OCI-LY7 (cell line): ENCODE measurements at regions not wholly inside any gene's neighbourhood (a gene's known extent, or its start where the extent isn't known, plus 50 kb on each side); places are given as distances from the start of the nearest gene placed in this dataset.

Experiments
- BruUV-seq: library from RNA; stranded (reverse); fragments of 400-500 nt; replicated peaks from 2 replicates; lab custom pipeline; 2021; lab: Mats Ljungman, UMichigan
- CTCF ChIA-PET: fragments of 300-600 bp; sonication (Branson Sonifier 250); formaldehyde crosslinking; loops from one replicate; lab custom pipeline; 2022; ENCODE audit warnings: antibody characterized with exemption; ENCODE audit not compliant: unreplicated experiment; lab: Charles Lee
- POLR2A ChIA-PET: fragments of 300-600 bp; sonication (Branson Sonifier 250); formaldehyde crosslinking; loops from one replicate; lab custom pipeline; 2022; ENCODE audit warnings: antibody characterized with exemption; lab: Charles Lee
- DNase-seq: peaks from one replicate; pipeline ENCODE4 v3.0.0-alpha.2; 2015; ENCODE audit warnings: low spot score
- H2AFZ ChIP-seq: fragments of 200-600 bp; sonication (generic), shearing (Covaris generic); 2 replicates; pipeline ENCODE4 v1.6.1; 2014; ENCODE audit warnings: mild to moderate bottlenecking, antibody characterized with exemption, low read length, moderate library complexity
- H3K27ac ChIP-seq: fragments of 200-600 bp; sonication (generic); 2 replicates; pipeline ENCODE4 v1.5.1; 2014; ENCODE audit warnings: mixed run types, low read depth, mild to moderate bottlenecking, moderate library complexity, low read length, inconsistent platforms; ENCODE audit not compliant: poor library complexity, severe bottlenecking
- H3K36me3 ChIP-seq: fragments of 200-600 bp; sonication (generic); 2 replicates; pipeline ENCODE4 v1.6.1; 2014; ENCODE audit warnings: mild to moderate bottlenecking, antibody characterized with exemption, low read length, moderate library complexity, mixed read lengths; ENCODE audit not compliant: insufficient read depth
- H3K4me1 ChIP-seq: fragments of 200-600 bp; sonication (generic); 2 replicates; pipeline ENCODE4 v1.5.1; 2014; ENCODE audit warnings: mild to moderate bottlenecking, low read length; ENCODE audit not compliant: insufficient read depth, poor library complexity, severe bottlenecking
- H3K4me2 ChIP-seq: fragments of 200-600 bp; sonication (generic); 2 replicates; pipeline ENCODE4 v1.6.1; 2014; ENCODE audit warnings: mild to moderate bottlenecking, low read length
- H3K4me3 ChIP-seq: fragments of 200-600 bp; sonication (generic); 2 replicates; pipeline ENCODE4 v1.5.1; 2014; ENCODE audit warnings: mild to moderate bottlenecking, low read depth, low read length; ENCODE audit not compliant: poor library complexity, severe bottlenecking
- H3K79me2 ChIP-seq: fragments of 200-600 bp; sonication (generic); 2 replicates; pipeline ENCODE4 v1.6.1; 2016; ENCODE audit warnings: low read depth, mild to moderate bottlenecking, low read length, moderate library complexity, mixed read lengths; ENCODE audit not compliant: insufficient read depth
- H3K9me2 ChIP-seq: fragments of 200-600 bp; sonication (generic); 2 replicates; pipeline ENCODE4 v1.6.1; 2016; ENCODE audit warnings: mild to moderate bottlenecking, low read length, mixed read lengths; ENCODE audit not compliant: insufficient read depth
- H3K9me3 ChIP-seq: fragments of 200-600 bp; sonication (generic); 2 replicates; pipeline ENCODE4 v1.6.1; 2014; ENCODE audit warnings: mild to moderate bottlenecking, mixed run types, low read length, mixed read lengths
- H4K20me1 ChIP-seq: fragments of 200-600 bp; sonication (generic); 2 replicates; pipeline ENCODE4 v1.6.1; 2014; ENCODE audit warnings: mild to moderate bottlenecking, antibody characterized with exemption, low read length, moderate library complexity, mixed read lengths; ENCODE audit not compliant: insufficient read depth
- CTCF ChIP-seq: fragments of 200-600 bp; sonication (generic); conservative IDR thresholded peaks from 2 replicates; pipeline ENCODE4 v1.5.1; 2014; ENCODE audit warnings: mild to moderate bottlenecking, antibody characterized with exemption, low read length, moderate library complexity, mixed read lengths
- EZH2phosphoT487 ChIP-seq: fragments of 200-600 bp; sonication (generic); IDR thresholded peaks from 2 replicates; pipeline ENCODE4 v1.6.1; 2018; ENCODE audit warnings: low read depth, borderline replicate concordance, mild to moderate bottlenecking, mixed run types, antibody characterized with exemption, low read length, moderate library complexity, mixed read lengths
- intact Hi-C: fragments of 100-400 bp; cut with micrococcal nuclease; formaldehyde crosslinking; loops from one replicate; pipeline ENCODE4 v1.10.0; 2022; ENCODE audit not compliant: unreplicated experiment

DNA sequence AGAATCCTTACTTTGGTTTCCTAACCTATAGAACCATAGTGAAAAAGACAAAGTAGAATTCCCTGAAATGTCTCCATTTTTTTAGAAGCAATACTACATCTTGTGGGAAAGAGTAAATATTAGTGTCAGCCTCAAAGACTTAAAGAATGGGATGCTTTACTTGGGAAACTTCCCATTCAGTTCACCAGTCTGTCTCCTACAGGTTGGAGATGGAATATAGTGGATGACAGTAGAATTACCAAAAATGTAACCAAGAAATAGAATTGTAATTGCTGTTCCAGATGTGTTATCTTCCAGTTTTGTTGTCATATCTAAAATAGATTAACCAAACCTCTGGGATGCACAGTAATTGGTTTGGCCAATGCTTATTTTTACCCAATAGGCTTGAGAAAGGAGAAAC, 338.6 kb upstream of the GRID2 start:
- no peaks in the 10 kb centered on the region for H3K79me2 ChIP-seq
- ChIA-PET POLR2A (no interaction called here), CTCF (no interaction called here)
- TF ChIP-seq EZH2phosphoT487, result no peak
- TF ChIP-seq CTCF, result no peak
- no peaks in the 10 kb centered on the region for H4K20me1 ChIP-seq
- no peaks in the 10 kb centered on the region for H3K36me3 ChIP-seq
- H3K27ac ChIP-seq, result no peak overlapping the region
- intact Hi-C loops, result no loop called here
- H3K4me1 ChIP-seq, result no peaks in the 10 kb centered on the region
- DNase-seq, result no peak
- H3K9me3 ChIP-seq, result no peaks in the 10 kb centered on the region
- H3K4me2 ChIP-seq, result no peak overlapping the region
- H2AFZ ChIP-seq, result no peak overlapping the region
- H3K4me3 ChIP-seq, result no peak overlapping the region
- no TSS peak for BruUV-seq
- H3K9me2 ChIP-seq, result no peaks in the 10 kb centered on the region

DNA sequence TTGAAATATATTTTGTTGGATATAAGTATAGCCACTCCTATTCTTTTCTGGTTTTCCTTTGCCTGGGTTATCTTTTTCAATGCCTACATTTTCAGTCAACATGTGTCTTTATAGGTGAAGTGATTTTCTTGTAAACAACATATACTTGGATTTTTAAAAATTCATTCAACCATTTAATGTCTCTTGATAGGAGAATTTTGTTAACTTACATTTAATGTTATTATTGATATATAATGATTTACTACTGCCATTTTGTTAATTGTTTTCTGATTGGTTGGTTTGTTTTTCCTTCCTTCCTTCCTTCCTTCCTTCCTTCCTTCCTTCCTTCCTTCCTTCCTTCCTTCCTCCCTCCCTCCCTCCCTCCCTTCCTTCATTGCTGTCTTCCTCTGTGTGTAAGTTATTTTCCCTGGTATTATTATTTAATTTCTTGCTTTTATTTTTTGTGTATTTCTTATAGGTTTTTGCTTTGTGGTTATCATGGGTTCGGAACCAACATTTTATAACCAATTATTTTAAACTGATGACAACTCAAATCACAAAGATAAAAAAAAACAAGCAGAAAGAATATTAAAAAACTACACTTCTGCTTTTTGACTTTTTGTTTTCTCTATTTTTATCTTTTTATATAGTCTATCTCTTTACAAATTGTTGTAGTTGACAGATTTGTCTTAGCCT, 330.1 kb upstream of the GRID2 start:
- no peaks in the 10 kb centered on the region for H3K79me2 ChIP-seq
- POLR2A ChIA-PET, result no interaction called here
- DNase-seq, result no peak
- no peaks in the 10 kb centered on the region for H3K36me3 ChIP-seq
- H3K27ac ChIP-seq, result no peak overlapping the region
- no peaks in the 10 kb centered on the region for H3K9me3 ChIP-seq
- TF ChIP-seq CTCF (no peak), EZH2phosphoT487 (no peak)
- intact Hi-C loops, result no loop called here
- no peak overlapping the region for H2AFZ ChIP-seq
- no peak overlapping the region for H3K4me3 ChIP-seq
- H3K4me1 ChIP-seq, result no peaks in the 10 kb centered on the region
- CTCF ChIA-PET, result no interaction called here
- no TSS peak for BruUV-seq
- no peaks in the 10 kb centered on the region for H4K20me1 ChIP-seq
- no peak overlapping the region for H3K4me2 ChIP-seq
- H3K9me2 ChIP-seq, result no peaks in the 10 kb centered on the region

GRCh38 chr4:91984466-91984865, 319.3 kb upstream of the GRID2 start:
- Histone ChIP-seq H3K9me2 (no peaks in the 10 kb centered on the region), H3K27ac (no peak overlapping the region), H3K79me2 (no peaks in the 10 kb centered on the region), H4K20me1 (no peaks in the 10 kb centered on the region), H3K4me2 (no peak overlapping the region), H3K36me3 (no peaks in the 10 kb centered on the region), H3K9me3 (no peaks in the 10 kb centered on the region), H2AFZ (no peak overlapping the region), H3K4me1 (no peaks in the 10 kb centered on the region), H3K4me3 (no peak overlapping the region)
- TF ChIP-seq EZH2phosphoT487, result no peak
- TF ChIP-seq CTCF, result no peak
- intact Hi-C loops, result no loop called here
- no peak for DNase-seq
- no TSS peak for BruUV-seq
- ChIA-PET CTCF (no interaction called here), POLR2A (no interaction called here)
